ENCODE measurements at regions not wholly inside any gene's neighbourhood (a gene's known extent, or its start where the extent isn't known, plus 50 kb on each side); places are given as distances from the start of the nearest gene placed in this dataset.
"Not testable (repeated sequence)": the region's sequence is repeated elsewhere in the genome, so short reads cannot be mapped to it uniquely, and the experiment has no call there.

DNA sequence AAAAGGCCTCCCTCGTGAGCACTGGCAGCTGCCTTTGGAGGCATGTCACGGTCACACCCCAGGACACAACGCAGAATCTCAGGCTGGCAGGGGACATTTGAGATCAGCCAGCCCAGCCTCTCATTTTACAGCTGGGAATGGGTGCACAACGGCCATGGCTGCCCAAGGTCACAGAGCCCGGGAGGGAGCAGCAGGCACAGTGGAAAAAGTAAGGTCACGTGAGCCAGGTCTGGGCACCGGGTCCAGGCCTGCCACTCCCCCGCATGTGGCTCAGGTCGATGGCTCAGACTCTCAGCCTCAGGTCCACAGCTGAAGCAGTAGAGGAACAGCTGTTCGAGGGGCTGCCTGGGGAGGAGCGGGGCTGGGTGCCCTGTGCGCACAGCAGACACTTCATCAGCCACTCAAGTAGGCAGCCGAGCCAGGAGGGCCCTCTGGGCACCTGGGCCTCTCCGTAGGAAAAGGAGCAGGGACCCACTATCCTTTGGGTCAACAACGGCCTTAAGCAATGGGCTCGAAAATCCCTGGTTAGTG lies 260.6 kb downstream of the GOLGA6L6 start:
- H3K9me3 Mint-ChIP-seq, result no peaks in the 10 kb centered on the region
- H3K36me3 Mint-ChIP-seq, result no peaks in the 10 kb centered on the region
- H3K4me3 Mint-ChIP-seq, result no peak overlapping the region
- H3K4me1 Mint-ChIP-seq, result no peaks in the 10 kb centered on the region
- ATAC-seq, result peak; percentile 39
- no peak overlapping the region for H3K27ac Mint-ChIP-seq
- no peaks in the 10 kb centered on the region for H3K27me3 Mint-ChIP-seq

DNA sequence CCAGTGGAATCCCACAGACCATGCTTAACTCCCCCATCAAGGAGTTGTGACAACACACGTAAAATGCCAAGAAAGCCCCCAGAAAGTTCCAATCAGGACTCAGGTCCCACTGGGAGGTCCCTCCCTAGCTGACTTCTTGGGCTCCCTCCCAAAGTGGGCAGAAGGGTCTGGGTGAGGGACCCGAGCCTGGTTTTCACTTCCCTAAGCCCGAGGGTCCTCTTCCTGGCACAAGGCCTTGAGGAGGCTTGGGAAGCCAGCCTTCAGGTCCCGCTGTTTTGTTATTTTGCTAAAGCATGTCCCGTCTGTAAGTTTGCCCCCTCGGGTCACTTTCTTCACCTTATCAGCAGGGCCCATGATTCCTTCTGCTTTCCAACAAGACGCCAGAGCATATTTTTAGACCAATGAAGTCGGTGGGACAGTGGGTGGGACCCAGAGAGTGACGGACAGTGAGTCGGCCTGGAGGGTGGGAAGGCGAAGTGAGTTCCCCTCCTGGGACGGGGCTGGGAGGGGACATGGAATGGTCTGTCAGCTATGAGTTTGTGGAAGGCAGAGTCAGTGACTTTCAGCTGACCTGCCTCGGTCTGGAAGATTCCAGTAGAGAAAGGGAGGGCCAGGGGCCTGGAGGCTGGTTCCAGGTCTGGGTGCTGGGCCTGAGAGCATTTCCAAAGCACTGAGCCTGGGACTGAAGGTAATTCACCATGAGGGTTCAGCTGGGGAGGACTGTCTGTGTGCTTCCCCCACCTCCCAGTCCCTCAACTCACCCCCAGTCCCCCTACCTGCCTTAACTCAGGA lies 261.3 kb downstream of the GOLGA6L6 start:
- H3K27ac Mint-ChIP-seq, H3K4me1 Mint-ChIP-seq, H3K27me3 Mint-ChIP-seq: not testable (repeated sequence)

DNA sequence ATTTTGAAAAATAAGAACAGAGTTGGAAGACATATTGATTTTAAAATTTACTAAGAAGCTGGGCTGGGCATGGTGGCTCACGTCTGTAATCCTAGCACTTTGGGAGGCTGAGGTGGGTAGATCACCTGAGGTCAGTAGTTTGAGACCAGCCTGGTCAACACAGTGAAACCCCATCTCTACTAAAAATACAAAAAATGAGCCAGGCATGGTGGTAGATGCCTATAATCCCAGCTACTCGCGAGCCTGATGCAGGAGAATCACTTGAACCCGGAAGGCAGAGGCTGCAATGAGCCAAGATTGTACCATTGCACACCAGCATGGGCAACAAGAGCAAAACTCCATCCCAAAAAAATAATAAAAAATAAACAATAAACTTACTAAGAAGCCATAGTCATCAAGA lies 262.5 kb downstream of the GOLGA6L6 start:
- not testable (repeated sequence) for H3K27me3 Mint-ChIP-seq, H3K4me3 Mint-ChIP-seq, H3K4me1 Mint-ChIP-seq, ATAC-seq, H3K36me3 Mint-ChIP-seq, H3K27ac Mint-ChIP-seq, H3K9me3 Mint-ChIP-seq

More for the DNA sequence above, 261.3 kb downstream of the GOLGA6L6 start:
- peak; percentile 21 for ATAC-seq
- H3K36me3 Mint-ChIP-seq, H3K9me3 Mint-ChIP-seq, H3K4me3 Mint-ChIP-seq: not testable (repeated sequence)

DNA sequence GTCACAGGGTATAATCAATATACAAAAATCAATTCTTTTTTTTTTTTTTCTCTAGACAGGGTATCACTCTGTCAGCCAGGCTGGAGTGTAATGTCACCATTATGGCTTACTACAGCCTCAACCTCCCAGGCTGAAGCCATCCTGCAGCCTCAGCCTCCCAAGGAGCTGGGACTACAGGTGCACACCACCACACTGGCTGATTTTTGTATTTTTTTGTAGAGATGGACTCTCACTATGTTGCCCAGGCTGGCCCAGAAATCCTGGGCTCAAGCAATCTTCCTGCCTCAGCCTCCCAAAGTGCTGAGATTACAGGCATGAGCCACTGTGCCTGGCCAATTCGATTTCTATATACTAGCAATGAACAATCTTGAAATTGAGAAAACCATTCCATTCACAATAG lies 263.2 kb downstream of the GOLGA6L6 start:
- not testable (repeated sequence) for H3K27ac Mint-ChIP-seq, H3K36me3 Mint-ChIP-seq, ATAC-seq, H3K4me1 Mint-ChIP-seq, H3K9me3 Mint-ChIP-seq, H3K4me3 Mint-ChIP-seq, H3K27me3 Mint-ChIP-seq

DNA sequence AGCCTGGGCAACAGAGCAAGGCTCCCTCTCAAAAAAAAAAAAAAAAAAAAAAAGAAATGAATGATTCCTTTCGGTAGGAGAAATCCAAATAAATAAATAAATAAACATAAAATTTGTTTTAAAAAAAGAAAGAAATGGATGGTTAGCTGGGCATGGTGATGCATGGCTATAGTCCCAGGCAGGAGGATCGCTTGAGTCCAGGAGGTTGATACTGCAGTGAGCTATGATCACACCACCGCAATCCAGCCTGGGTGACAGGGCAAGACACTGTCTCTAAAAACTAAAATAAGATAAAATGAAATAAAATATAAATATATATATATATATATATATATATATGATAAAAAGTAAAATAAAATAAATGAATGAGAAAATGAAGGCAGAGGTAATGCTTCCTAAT lies 264.1 kb downstream of the GOLGA6L6 start:
- not testable (repeated sequence) for H3K27ac Mint-ChIP-seq, H3K4me3 Mint-ChIP-seq, ATAC-seq, H3K27me3 Mint-ChIP-seq, H3K9me3 Mint-ChIP-seq, H3K36me3 Mint-ChIP-seq, H3K4me1 Mint-ChIP-seq

DNA sequence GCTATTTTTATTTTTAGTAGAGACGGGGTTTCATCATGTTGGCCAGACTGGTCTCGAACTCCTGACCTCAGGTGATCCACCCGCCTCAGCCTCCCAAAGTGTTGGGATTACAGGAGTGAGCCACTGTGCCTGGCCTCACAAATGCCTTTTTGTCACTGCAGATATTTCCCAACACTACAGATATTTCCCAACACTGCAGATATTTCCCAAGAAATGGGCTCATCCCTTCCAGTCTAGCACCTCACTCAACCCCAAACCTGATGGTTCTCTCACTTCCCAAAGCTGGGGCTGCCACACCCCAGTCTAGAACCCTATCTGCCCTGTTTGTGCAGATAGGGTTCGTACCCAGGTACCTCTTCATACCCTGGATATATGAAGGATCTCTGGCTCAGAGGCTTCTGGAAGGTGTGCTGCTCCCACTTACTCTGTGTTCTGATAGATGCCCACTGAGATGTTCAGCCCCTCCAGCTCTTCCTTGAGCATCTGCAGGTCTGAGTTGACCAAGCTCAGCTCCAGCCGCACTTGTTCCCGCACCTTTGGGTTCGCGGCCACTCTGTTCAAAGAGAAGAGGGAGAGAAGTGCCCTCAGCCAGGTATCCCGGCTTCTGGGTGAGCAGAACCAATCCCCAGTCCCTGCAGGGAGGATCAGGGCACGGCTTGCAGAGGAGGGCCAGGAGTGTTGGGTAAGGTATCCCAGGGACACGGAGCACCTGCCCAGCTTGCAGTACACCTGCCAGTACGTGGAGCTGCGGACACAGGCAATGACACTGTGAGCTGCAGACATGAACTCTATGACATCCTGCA lies 265.1 kb downstream of the GOLGA6L6 start:
- ATAC-seq, result peak; percentile 1
- H3K4me1 Mint-ChIP-seq, H3K36me3 Mint-ChIP-seq, H3K4me3 Mint-ChIP-seq, H3K27ac Mint-ChIP-seq, H3K9me3 Mint-ChIP-seq, H3K27me3 Mint-ChIP-seq: not testable (repeated sequence)

DNA sequence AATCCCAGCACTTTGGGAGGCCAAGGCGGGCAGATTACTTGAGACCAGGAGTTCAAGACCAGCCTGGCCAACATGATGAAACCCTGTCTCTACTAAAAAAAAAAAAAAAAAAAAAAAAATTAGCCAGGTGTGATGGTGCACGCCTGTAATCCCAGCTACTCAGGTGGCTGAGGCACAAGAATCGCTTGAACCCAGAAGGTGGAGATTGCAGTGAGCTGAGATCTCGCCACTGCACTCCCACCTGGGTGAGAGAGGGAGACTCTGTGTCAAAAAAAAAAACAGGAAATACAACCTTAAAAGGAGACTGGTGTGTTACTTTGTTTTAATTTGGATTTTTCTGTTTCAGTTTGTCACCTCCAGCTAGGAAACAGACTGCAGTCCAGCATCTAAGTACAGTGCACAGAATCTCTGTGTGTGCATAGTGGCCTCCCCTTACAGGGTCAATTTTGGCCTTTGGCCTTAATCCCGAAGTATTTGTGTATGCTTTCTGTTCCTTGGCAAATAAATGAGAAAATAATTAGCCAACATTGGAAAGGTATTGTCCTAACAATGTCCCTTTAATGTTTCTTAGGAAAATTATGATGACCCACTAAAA lies 266.1 kb downstream of the GOLGA6L6 start:
- ATAC-seq, H3K4me1 Mint-ChIP-seq, H3K36me3 Mint-ChIP-seq, H3K27ac Mint-ChIP-seq, H3K4me3 Mint-ChIP-seq, H3K27me3 Mint-ChIP-seq, H3K9me3 Mint-ChIP-seq: not testable (repeated sequence)

DNA sequence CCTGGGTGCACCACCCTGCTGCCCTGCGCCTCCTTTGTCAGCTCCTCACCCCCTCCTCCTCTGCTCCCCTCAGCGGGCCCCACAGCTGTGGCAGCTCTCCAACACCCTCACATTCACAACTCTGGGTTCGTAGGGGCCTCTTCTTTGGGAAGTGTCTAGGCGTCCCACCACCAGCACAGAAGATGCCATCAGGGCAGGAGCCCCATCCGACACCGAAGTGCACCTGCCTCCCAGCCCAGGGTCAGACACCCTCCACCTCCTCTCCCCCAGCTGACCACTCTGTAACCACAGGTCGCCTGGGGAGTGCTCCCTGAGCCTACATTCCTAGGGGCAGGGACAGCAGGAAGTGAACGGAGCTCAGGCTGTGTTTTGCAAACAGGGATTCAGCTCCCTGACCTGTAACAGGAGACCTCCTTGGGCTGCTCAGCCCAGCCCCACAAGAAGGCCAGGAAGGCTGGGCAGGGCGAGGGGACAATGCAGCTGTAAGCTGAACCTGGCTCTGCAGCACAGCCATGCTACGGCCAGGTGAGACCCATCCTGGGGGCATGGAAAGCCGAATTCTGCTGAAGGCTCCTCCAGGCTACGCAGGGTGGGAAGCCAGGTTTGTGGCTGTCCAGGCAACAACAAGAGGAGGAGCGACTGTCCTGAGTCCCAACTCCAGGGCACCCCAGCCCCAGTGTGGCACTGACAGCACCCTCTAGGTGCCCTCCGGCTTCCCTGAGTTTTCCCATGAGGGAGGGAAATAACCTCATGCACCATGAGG lies 269.0 kb downstream of the GOLGA6L6 start:
- Mint-ChIP-seq H3K27me3 (no peaks in the 10 kb centered on the region), H3K27ac (no peak overlapping the region), H3K36me3 (no peaks in the 10 kb centered on the region), H3K4me3 (no peak overlapping the region), H3K4me1 (no peaks in the 10 kb centered on the region), H3K9me3 (no peaks in the 10 kb centered on the region)
- peak; percentile 3 for ATAC-seq

DNA sequence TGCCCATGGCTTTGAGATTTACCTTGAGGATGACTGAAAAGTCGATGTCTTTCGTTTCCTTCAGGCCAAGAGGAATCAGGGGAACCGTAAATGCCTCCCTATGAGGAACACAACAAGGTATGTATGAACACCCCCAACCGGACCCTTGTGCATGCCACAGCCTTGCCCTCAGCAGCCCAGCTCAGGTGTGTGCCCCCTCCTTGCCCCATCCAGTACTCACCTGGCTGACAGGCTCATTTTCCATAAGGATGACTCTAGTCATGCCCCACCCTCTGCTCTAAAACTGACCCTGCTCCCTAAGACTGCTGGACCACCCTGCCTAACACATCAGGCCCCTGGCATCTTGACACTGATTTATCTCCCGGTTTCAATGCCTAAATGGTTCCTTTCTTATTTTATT lies 270.0 kb downstream of the GOLGA6L6 start:
- H3K27me3 Mint-ChIP-seq, result no peaks in the 10 kb centered on the region
- H3K4me3 Mint-ChIP-seq, result no peak overlapping the region
- H3K27ac Mint-ChIP-seq, result no peak overlapping the region
- no peaks in the 10 kb centered on the region for H3K36me3 Mint-ChIP-seq
- no peaks in the 10 kb centered on the region for H3K4me1 Mint-ChIP-seq
- no peaks in the 10 kb centered on the region for H3K9me3 Mint-ChIP-seq
- ATAC-seq, result peak; percentile 5

DNA sequence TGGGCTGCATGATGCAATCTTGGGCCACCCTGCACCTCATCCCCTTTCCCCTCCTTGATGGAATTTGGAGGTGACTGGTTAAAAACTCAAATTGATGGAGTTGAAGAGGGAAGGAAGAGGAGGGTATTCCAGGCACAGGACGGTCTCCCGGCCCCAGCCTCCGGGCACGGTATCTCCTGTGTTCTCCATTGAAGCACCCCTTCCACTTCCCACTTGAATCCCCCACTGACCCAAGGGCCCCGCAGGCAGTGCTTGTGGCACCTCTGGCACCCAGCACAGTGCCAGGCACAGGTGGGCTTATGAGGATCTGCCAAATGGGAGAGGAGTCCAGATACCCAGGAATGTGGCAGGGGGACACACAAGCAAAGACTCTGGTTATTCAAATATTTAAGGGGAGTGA lies 271.6 kb downstream of the GOLGA6L6 start:
- not testable (repeated sequence) for H3K27ac Mint-ChIP-seq, H3K4me3 Mint-ChIP-seq, H3K36me3 Mint-ChIP-seq, ATAC-seq, H3K4me1 Mint-ChIP-seq, H3K9me3 Mint-ChIP-seq, H3K27me3 Mint-ChIP-seq

DNA sequence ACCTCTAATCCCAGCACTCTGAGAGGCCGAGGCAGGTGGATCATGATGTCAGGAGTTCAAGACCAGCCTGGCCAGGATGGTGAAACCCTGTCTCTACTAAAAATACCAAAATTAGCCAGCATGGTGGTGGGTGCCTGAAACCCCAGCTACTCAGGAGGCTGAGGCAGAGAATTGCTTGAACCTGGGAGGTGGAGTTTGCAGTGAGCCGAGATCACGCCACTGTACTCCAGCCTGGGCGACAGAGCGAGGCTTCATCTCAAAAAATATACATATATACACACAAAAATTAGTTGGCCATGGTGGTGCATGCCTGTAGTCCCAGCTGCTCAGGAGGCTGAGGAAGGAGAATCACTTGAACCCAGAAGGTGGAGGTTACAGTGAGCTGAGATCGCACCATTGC lies 273.6 kb downstream of the GOLGA6L6 start:
- not testable (repeated sequence) for H3K4me1 Mint-ChIP-seq, H3K36me3 Mint-ChIP-seq, ATAC-seq, H3K9me3 Mint-ChIP-seq, H3K27me3 Mint-ChIP-seq, H3K27ac Mint-ChIP-seq, H3K4me3 Mint-ChIP-seq

DNA sequence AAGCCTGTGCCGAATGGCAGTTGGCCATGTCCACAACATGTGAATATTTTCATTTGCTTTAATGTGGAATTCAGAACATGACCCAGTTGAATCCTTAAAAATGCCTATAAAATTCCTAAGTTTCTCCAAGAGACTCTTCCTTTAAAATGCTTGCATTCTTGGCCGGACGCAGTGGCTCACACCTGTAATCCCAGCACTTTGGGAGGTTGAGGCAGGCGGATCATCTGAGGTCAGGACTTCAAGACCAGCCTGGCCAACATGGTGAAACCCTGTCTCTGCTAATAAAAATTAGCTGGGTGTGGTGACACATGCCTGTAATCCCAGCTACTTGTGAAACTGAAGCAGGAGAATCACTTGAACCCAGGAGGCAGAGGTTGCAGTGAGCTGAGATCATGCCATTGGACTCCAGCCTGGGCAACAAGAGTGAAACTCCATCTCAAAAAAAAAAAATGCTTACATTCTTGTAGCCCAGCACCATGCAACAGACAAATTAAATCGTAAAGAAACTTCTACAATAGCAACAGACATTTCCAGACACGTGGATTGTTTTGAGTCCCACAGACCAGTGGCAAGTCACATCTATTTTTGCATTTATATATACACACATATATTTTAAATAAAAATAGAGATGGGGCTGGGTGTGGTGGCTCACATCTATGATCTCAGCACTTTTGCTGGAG lies 274.4 kb downstream of the GOLGA6L6 start:
- not testable (repeated sequence) for H3K4me1 Mint-ChIP-seq, H3K27me3 Mint-ChIP-seq, H3K27ac Mint-ChIP-seq, H3K9me3 Mint-ChIP-seq, ATAC-seq, H3K4me3 Mint-ChIP-seq, H3K36me3 Mint-ChIP-seq

DNA sequence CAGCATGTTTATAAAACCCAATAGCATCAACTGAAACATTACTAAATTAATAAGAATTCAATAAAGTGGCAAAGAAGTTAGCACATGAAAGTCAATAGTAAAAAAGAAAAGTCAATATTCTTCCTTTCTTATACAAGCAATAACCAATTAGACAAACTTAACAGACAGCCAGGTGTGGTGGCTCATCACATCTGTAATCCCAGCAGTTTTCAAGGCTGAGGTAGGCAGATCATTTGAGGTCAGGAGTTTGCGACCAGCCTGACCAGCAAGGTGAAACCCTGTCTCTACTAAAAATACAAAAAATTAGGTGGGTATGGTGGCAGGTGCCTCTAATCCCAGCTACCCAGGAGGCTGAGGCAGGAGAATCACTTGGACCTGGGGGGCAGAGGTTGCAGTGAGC lies 275.9 kb downstream of the GOLGA6L6 start:
- H3K4me1 Mint-ChIP-seq, H3K27ac Mint-ChIP-seq, ATAC-seq, H3K36me3 Mint-ChIP-seq, H3K27me3 Mint-ChIP-seq, H3K4me3 Mint-ChIP-seq, H3K9me3 Mint-ChIP-seq: not testable (repeated sequence)

DNA sequence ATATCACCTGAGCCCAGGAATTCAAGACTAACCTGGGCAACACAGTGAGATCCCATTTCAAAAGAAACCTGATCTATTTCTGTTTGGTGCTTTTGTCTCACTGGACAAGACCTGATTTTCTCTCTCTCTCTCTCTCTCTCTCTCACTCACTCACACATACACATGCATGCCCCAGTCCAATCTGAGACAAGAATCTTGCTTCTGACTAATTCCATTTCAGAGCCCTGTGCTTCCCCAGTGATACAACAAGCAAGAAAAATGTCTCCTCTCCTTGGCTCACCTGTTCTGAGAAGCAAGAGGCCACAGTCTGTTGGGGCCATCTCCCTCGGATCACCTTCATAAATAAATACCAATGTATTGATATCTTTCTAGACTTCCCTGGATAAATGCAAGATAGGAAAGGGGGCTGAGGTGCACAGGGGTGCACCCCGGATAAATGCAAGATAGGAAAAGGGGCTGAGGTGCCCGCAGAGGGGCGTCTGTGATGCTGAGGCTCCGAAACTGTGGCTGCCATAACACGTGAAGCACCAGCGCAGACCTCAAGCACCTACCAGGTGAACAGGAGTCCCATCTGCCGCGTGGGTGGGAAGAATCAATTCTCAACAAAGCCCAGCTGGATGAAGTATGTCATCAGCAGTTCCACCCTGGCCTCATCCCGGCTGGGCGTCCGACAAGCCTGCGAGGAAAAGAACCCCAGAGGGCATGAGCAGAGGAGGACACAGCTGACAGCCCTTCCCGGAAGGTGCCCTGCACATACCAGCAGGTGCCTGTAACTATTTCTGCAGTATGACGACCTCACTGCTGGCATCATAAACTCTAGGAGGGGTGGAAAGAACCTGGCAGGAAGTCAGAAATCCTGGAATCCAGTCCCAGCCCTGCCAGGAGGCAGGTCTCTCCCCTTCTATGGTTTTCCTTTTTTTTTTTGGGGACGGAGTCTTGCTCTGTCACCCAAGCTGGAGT lies 280.0 kb downstream of the GOLGA6L6 start:
- H3K9me3 Mint-ChIP-seq, H3K4me3 Mint-ChIP-seq, H3K27me3 Mint-ChIP-seq, H3K4me1 Mint-ChIP-seq, ATAC-seq, H3K27ac Mint-ChIP-seq, H3K36me3 Mint-ChIP-seq: not testable (repeated sequence)

Measured in stimulated activated memory B cell treated with anti-CD40 and anti-IgM and Interleukin-4, amounts not matched to agents 10 μg/mL and 1 μg/mL and 100 μg/mL, for 72 hours (primary cell).